ENCODE measurements at regions not wholly inside any gene's neighbourhood (a gene's known extent, or its start where the extent isn't known, plus 50 kb on each side); places are given as distances from the start of the nearest gene placed in this dataset.

DNA sequence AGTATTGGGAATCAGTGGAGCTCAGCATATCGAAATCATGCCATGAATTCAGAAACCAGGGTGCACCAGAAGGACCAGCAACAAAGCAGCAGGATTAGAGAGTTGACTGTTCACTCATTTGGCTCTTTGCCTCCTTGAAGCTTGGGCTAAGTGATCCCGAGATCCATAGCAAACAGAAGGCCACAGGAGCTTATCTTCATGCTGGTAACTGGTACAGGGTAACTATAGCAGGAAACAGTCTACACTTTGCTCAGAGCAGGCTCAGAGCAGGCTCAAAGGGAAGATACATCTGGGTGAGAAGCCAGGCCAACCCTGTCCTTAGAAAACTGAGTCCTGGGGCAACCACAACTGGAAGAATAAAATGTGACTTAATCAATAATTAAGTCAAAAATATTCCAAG, 111.1 kb downstream of the GRIN2B start:
- no peak for TF ChIP-seq CTCF (IDR thresholded peaks at IDR 0.05; ENCODE audit: extremely low read depth, low read depth, low read length)
- no peaks in the 10 kb centered on the region for H3K4me1 ChIP-seq (ENCODE audit: insufficient read depth, low read length)
- no peak overlapping the region for H3K4me2 ChIP-seq (ENCODE audit: insufficient read depth, low read length)
- no peaks in the 10 kb centered on the region for H3K27me3 ChIP-seq (ENCODE audit: insufficient read depth, low read length)
- no peaks in the 10 kb centered on the region for H4K20me1 ChIP-seq (ENCODE audit: insufficient read depth, low read length)
- H3K36me3 ChIP-seq (ENCODE audit: insufficient read depth, low read length): no peaks in the 10 kb centered on the region
- no peaks in the 10 kb centered on the region for H3K79me2 ChIP-seq (ENCODE audit: insufficient read depth, low read length)
- no peak overlapping the region for H2AFZ ChIP-seq (ENCODE audit: low read length)
- H3K9me3 ChIP-seq (ENCODE audit: low read depth, low read length): no peaks in the 10 kb centered on the region
- no peak for DNase-seq (ENCODE audit: insufficient read length, low spot score, missing footprints)
- no peak overlapping the region for H3K27ac ChIP-seq (ENCODE audit: low read depth, low read length)
- no peak overlapping the region for H3K4me3 ChIP-seq (ENCODE audit: insufficient read depth, low read length)

DNA sequence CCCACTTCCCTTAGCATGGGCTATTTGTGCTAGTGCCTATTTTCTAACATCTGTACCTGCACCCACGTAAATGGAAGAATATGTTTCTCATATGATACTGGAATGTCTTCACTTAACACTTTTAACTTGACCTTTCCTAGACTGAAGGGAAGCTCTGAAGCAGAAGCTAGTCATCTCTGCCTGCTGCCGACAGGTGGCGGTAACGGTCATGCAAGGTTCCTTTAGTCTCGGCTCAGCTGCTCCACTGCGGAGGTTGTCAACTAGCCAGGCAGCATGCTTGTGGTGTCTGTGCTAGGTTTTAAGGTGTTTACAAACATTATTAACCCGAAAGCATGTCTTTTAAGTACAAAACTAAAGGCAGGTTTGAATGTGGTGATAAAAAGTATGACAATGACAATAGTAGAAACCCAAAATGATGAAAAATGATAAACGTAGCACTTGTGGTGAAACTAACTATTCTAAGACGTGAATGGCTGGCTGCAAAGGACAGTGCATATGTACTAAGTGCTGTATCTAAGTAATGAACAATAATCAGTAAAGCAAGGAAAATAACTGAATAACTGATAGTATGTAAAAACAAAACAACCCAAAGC, 117.2 kb downstream of the GRIN2B start:
- Histone ChIP-seq H3K36me3 (ENCODE audit: insufficient read depth, low read length) (no peaks in the 10 kb centered on the region), H3K9me3 (ENCODE audit: low read depth, low read length) (no peaks in the 10 kb centered on the region), H3K27ac (ENCODE audit: low read depth, low read length) (no peak overlapping the region), H3K27me3 (ENCODE audit: insufficient read depth, low read length) (no peaks in the 10 kb centered on the region), H3K4me2 (ENCODE audit: insufficient read depth, low read length) (no peak overlapping the region), H4K20me1 (ENCODE audit: insufficient read depth, low read length) (no peaks in the 10 kb centered on the region), H3K79me2 (ENCODE audit: insufficient read depth, low read length) (no peaks in the 10 kb centered on the region), H3K4me3 (ENCODE audit: insufficient read depth, low read length) (no peak overlapping the region), H3K4me1 (ENCODE audit: insufficient read depth, low read length) (no peaks in the 10 kb centered on the region), H2AFZ (ENCODE audit: low read length) (peak overlapping the region; percentile 10)
- TF ChIP-seq CTCF (IDR thresholded peaks at IDR 0.05; ENCODE audit: extremely low read depth, low read depth, low read length): peak; percentile 95
- DNase-seq (ENCODE audit: insufficient read length, low spot score, missing footprints): peak; percentile 82

DNA sequence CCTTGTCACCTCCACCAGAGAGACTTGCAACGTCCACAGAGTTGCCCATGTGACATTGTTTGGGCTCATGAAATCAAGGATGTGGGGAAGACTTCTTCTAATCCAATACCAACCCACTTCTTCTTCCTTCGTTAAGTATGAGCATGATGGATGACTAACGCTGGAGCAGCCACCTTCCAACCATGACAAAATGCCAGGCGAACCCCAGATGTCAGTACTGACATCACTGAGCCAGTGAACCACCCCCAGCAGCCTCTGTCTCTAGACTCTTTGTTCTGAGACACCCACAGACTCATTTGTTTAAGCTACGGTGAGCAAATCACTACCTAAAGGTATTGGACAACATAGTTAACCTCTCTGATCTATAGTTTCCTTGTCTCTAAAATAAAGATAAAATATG, 123.7 kb downstream of the GRIN2B start:
- H2AFZ ChIP-seq (ENCODE audit: low read length): no peak overlapping the region
- H4K20me1 ChIP-seq (ENCODE audit: insufficient read depth, low read length): no peaks in the 10 kb centered on the region
- H3K4me3 ChIP-seq (ENCODE audit: insufficient read depth, low read length): no peak overlapping the region
- H3K27me3 ChIP-seq (ENCODE audit: insufficient read depth, low read length): no peaks in the 10 kb centered on the region
- no peak overlapping the region for H3K27ac ChIP-seq (ENCODE audit: low read depth, low read length)
- no peaks in the 10 kb centered on the region for H3K79me2 ChIP-seq (ENCODE audit: insufficient read depth, low read length)
- H3K4me1 ChIP-seq (ENCODE audit: insufficient read depth, low read length): no peaks in the 10 kb centered on the region
- H3K4me2 ChIP-seq (ENCODE audit: insufficient read depth, low read length): no peak overlapping the region
- TF ChIP-seq CTCF (IDR thresholded peaks at IDR 0.05; ENCODE audit: extremely low read depth, low read depth, low read length): no peak
- no peaks in the 10 kb centered on the region for H3K36me3 ChIP-seq (ENCODE audit: insufficient read depth, low read length)
- no peaks in the 10 kb centered on the region for H3K9me3 ChIP-seq (ENCODE audit: low read depth, low read length)
- DNase-seq (ENCODE audit: insufficient read length, low spot score, missing footprints): no peak

- Histone ChIP-seq H3K27ac (ENCODE audit: low read depth, low read length) (no peak overlapping the region), H3K79me2 (ENCODE audit: insufficient read depth, low read length) (no peaks in the 10 kb centered on the region), H4K20me1 (ENCODE audit: insufficient read depth, low read length) (no peaks in the 10 kb centered on the region), H3K4me1 (ENCODE audit: insufficient read depth, low read length) (no peaks in the 10 kb centered on the region), H3K4me3 (ENCODE audit: insufficient read depth, low read length) (no peak overlapping the region), H2AFZ (ENCODE audit: low read length) (no peak overlapping the region), H3K36me3 (ENCODE audit: insufficient read depth, low read length) (no peaks in the 10 kb centered on the region), H3K9me3 (ENCODE audit: low read depth, low read length) (no peaks in the 10 kb centered on the region), H3K27me3 (ENCODE audit: insufficient read depth, low read length) (no peaks in the 10 kb centered on the region), H3K4me2 (ENCODE audit: insufficient read depth, low read length) (no peak overlapping the region)
- no peak for TF ChIP-seq CTCF (IDR thresholded peaks at IDR 0.05; ENCODE audit: extremely low read depth, low read depth, low read length)
- no peak for DNase-seq (ENCODE audit: insufficient read length, low spot score, missing footprints)
Measured at GRCh38 chr12:13853471-13853870, 127.9 kb downstream of the GRIN2B start.

Measured in osteoblast (primary cell).